ENCODE measurements at regions not wholly inside any gene's neighbourhood (a gene's known extent, or its start where the extent isn't known, plus 50 kb on each side); places are given as distances from the start of the nearest gene placed in this dataset.

DNA sequence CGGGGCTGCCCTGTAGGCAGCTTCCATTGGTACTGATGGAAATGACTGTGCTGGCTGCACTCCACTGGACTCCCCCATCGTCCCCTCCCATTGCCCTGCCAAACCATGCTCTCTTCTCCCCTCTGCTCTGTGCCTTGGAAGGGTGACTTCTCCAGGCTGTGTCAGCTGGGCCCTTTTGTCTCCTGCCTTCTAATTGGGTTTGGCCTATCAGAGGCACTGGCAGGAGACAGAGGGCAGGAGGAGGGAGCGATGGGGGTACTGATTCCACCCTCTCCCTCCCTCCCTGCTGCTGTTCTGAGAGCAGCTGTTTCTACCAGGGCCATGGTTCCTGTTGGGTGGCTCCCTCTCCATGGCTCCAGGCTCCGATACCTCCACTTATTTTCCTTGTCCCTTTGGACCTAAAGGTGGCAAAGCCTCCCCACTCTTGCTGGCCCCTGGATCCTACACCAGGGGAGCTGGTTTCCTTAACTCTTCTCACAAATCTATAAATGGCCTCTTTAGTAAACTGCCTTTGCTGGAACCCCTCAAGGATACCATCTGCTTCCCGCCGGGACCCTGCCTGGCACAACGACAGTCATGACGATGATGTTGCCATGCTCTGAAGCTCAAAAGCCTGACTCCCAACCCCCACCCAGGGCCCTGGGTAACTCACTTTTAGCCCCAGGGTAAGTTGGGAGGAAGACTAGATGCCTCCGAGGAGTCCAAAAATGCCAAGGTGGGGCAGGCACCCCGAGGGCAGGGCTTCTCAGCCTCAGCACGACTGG, 123.8 kb upstream of the RPL38 start:
- H3K4me3 ChIP-seq (ENCODE audit: low read depth, poor library complexity, severe bottlenecking): no peak overlapping the region
- DNase-seq (ENCODE audit: low spot score in 2 of 2): no peak
- intact Hi-C loops (cut with DNase I; ENCODE audit: low total_unique reads): no loop called here
- WGBS, 2 donors: 78 to 85% methylated on average over 11 of the region's 11 CpGs
- TF ChIP-seq, protein P1, sequence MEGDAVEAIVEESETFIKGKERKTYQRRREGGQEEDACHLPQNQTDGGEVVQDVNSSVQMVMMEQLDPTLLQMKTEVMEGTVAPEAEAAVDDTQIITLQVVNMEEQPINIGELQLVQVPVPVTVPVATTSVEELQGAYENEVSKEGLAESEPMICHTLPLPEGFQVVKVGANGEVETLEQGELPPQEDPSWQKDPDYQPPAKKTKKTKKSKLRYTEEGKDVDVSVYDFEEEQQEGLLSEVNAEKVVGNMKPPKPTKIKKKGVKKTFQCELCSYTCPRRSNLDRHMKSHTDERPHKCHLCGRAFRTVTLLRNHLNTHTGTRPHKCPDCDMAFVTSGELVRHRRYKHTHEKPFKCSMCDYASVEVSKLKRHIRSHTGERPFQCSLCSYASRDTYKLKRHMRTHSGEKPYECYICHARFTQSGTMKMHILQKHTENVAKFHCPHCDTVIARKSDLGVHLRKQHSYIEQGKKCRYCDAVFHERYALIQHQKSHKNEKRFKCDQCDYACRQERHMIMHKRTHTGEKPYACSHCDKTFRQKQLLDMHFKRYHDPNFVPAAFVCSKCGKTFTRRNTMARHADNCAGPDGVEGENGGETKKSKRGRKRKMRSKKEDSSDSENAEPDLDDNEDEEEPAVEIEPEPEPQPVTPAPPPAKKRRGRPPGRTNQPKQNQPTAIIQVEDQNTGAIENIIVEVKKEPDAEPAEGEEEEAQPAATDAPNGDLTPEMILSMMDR (IDR thresholded peaks at IDR 0.05): no peak
- TF ChIP-seq POLR2A (IDR thresholded peaks at IDR 0.05): no peak

DNA sequence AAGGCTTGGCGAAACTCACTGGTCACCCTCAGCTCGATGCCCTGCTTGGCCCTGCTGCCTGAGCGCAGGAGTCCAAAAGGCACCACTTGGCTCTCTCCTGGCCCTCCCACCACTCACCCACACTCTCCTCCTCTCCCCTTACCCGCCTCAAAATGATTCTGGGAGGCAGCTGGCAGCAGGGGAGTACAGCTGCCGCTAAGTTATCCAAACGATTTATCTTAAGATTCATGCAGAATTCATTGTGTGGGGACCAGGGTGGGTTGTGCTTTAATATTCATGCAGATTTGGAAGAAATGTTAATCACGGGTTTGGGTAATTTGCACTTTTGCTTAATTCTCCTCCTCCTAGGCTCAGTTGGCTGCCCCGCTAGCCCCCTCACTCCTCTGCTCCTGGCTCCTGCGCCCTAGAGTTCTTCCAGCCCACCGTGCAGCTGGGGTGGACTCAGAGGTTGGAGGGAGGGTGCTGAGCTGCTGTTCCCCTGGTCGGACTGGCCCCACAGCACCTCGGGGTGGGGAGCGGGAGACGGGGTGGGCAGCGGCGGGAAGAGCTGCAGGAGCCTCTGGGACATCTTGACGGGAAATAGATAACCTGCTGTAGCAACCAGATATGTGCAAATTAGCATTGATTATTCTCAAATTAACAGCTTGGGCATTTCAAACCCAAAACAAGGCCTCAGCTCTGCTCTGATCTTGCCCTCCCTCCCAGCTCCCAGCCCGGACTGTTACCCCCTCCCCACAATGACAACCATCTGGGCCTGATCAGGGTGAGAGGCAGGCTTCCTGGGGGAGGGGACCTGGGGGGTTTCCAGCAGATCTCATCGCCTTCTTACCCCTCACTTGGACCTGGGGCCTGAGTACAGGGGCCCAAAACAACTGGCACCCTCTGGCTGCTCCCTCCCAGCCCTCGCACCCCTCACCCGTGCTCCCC, 122.6 kb upstream of the RPL38 start:
- intact Hi-C loops (cut with DNase I; ENCODE audit: low total_unique reads): no loop called here
- WGBS, 2 donors: 55 to 60% methylated on average over 21 of the region's 21 CpGs
- no peak overlapping the region for H3K4me3 ChIP-seq (ENCODE audit: low read depth, poor library complexity, severe bottlenecking)
- DNase-seq (ENCODE audit: low spot score in 2 of 2): no peak
- TF ChIP-seq, protein P1 (IDR thresholded peaks at IDR 0.05): no peak
- TF ChIP-seq POLR2A (IDR thresholded peaks at IDR 0.05): no peak

DNA sequence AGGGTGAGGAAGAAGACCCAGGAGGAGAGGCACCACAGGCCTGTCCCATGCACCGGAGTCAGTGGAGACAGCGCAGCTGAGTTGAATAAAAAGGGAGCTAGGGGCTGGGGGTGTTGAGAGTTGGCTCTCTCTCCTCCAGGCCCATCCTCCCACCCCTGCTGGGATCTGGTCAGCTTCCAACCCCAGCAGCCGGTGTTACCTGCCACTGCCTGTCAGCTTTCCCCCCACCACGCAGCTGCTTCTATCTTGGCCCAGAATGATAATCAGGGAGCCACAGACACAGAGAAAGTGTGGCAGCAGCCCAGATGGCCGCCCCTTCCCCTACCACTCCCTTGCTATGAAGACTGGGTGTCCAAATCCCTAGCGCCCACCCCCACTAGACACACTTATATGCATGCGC, 120.6 kb upstream of the RPL38 start:
- TF ChIP-seq, protein P1 (IDR thresholded peaks at IDR 0.05): no peak
- no peak for DNase-seq (ENCODE audit: low spot score in 2 of 2)
- no peak overlapping the region for H3K4me3 ChIP-seq (ENCODE audit: low read depth, poor library complexity, severe bottlenecking)
- intact Hi-C loops (cut with DNase I; ENCODE audit: low total_unique reads): no loop called here
- 73 to 78% methylated on average over 7 of the region's 7 CpGs for WGBS, 2 donors

DNA sequence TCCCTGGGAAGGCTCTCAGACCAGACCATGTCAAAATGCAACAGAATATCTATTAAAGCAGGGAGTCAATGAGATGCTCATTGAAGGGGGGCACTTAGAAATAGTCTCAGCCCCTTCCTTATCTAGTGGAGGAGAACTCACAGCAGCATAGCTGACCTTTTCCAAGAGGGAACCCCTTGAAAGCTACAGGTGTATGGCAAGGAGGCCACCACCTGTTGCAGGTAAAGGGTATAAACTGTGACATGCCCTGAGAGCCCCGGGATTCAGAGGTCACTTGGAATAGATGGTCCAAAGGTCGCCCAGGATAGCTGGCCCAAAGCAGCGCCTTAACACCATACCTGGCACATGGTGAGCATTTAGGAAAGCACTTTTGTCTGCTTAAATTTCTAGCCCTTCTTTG, 120.2 kb upstream of the RPL38 start:
- TF ChIP-seq, protein P1 (IDR thresholded peaks at IDR 0.05): no peak
- no peak for TF ChIP-seq POLR2A (IDR thresholded peaks at IDR 0.05)
- intact Hi-C loops (cut with DNase I; ENCODE audit: low total_unique reads): no loop called here
- 64 to 86% methylated on average over 2 to 3 of the region's 3 CpGs for WGBS, 2 donors
- DNase-seq (ENCODE audit: low spot score in 2 of 2): no peak
- no peak overlapping the region for H3K4me3 ChIP-seq (ENCODE audit: low read depth, poor library complexity, severe bottlenecking)

DNA sequence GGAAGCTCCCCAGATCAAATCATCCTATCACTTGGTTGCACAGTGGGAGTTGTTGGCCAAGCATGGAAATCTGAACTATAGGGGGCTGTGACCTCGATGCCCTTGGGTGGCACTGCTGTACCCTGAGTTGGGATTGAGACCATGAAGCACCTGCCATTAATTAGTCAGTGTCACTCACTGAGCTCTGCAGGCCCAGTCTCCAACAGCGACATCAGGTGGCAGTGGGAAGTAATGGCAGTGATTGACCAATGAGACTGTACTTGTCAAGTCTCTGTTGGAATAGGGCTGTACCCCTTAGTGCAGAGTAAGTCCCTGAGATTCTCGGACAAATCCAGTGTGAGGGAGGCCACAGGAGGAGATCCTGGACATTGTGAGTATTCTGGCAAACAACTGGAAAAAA, 118.0 kb upstream of the RPL38 start:
- TF ChIP-seq POLR2A (IDR thresholded peaks at IDR 0.05): no peak
- TF ChIP-seq, protein P1 (IDR thresholded peaks at IDR 0.05): no peak
- no peak overlapping the region for H3K4me3 ChIP-seq (ENCODE audit: low read depth, poor library complexity, severe bottlenecking)
- WGBS, 2 donors: 65 to 73% methylated on average over 3 of the region's 3 CpGs
- intact Hi-C loops (cut with DNase I; ENCODE audit: low total_unique reads): no loop called here
- DNase-seq (ENCODE audit: low spot score in 2 of 2): no peak

All from lower leg skin (tissue), 4 donors.